Epithelial cell of esophagus (primary cell): ENCODE measurements at regions not wholly inside any gene's neighbourhood (a gene's known extent, or its start where the extent isn't known, plus 50 kb on each side); places are given as distances from the start of the nearest gene placed in this dataset.
"Not testable (repeated sequence)": the region's sequence is repeated elsewhere in the genome, so short reads cannot be mapped to it uniquely, and the experiment has no call there.

Experiments
- DNase-seq: peaks from one replicate; pipeline ENCODE4 v3.0.0; 2010; ENCODE audit warnings: low read depth
- H3K4me3 ChIP-seq: 2 replicates; pipeline ENCODE4 v1.5.1; 2011; ENCODE audit warnings: mild to moderate bottlenecking, low read length, control low read depth
- TF ChIP-seq, protein P1 (sequence below): IDR thresholded peaks from 2 replicates; pipeline ENCODE4 v1.5.1; 2011; ENCODE audit warnings: low read depth, mild to moderate bottlenecking, low read length, control low read depth, inconsistent platforms; ENCODE audit not compliant: insufficient read depth; ENCODE audit errors: missing control alignments

DNA sequence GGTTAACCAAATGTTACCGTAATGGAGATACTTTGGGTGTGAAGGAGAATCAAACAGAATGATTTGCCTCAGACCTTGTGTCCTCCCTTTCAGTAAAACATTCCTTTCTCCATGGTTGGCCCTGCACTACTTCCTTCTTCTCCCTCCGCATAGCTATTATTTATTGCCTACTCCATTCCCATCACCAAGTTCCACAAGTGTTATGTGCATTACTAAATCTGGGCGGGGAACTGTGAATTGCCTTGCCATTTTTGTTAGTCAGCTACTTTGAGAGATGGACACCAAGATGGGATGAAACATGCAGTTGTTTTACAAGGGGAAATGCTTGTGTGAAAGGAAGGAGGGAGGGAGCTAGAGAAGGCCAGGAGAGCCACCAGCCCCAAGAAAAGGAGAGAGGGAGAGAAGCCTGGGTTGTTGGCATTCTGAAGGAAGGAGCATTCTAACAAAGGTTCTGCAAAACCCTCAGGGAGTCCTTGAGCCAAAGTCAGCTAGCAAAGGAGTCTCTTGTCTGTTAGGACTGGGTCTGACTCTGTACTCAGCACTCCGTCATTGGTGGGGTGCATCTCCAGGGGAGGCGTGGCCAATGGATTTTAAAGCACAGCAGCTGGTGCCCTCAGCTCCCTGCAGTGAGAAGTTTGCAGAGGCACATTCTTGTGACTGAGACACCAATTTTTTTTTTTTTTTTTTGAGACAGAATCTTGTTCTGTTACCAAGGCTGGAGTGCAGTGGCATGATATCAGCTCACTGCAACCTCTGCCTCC lies 83.6 kb upstream of the CHD6 start:
- TF ChIP-seq, protein P1, sequence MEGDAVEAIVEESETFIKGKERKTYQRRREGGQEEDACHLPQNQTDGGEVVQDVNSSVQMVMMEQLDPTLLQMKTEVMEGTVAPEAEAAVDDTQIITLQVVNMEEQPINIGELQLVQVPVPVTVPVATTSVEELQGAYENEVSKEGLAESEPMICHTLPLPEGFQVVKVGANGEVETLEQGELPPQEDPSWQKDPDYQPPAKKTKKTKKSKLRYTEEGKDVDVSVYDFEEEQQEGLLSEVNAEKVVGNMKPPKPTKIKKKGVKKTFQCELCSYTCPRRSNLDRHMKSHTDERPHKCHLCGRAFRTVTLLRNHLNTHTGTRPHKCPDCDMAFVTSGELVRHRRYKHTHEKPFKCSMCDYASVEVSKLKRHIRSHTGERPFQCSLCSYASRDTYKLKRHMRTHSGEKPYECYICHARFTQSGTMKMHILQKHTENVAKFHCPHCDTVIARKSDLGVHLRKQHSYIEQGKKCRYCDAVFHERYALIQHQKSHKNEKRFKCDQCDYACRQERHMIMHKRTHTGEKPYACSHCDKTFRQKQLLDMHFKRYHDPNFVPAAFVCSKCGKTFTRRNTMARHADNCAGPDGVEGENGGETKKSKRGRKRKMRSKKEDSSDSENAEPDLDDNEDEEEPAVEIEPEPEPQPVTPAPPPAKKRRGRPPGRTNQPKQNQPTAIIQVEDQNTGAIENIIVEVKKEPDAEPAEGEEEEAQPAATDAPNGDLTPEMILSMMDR = no peak
- peak; percentile 9 for DNase-seq
- H3K4me3 ChIP-seq = no peak overlapping the region

DNA sequence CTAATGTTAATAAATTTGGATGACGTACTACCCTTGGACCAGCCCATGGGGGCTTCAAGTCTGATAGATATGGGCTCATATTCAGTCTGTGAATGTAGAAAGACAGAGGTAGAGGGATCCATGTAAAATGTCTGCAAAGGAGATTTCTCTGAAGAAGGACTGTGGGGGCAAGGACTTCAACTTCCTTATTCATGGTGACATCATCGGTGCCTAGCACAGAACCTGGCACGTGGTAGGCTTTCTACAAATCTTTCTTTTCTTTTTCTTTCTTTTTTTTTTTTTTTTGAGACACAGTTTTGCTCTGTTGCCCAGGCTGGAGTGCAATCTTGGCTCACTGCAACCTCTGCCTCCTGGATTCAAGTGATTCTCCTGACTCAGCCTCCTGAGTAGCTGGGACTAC lies 81.5 kb upstream of the CHD6 start:
- not testable (repeated sequence) for DNase-seq, H3K4me3 ChIP-seq

DNA sequence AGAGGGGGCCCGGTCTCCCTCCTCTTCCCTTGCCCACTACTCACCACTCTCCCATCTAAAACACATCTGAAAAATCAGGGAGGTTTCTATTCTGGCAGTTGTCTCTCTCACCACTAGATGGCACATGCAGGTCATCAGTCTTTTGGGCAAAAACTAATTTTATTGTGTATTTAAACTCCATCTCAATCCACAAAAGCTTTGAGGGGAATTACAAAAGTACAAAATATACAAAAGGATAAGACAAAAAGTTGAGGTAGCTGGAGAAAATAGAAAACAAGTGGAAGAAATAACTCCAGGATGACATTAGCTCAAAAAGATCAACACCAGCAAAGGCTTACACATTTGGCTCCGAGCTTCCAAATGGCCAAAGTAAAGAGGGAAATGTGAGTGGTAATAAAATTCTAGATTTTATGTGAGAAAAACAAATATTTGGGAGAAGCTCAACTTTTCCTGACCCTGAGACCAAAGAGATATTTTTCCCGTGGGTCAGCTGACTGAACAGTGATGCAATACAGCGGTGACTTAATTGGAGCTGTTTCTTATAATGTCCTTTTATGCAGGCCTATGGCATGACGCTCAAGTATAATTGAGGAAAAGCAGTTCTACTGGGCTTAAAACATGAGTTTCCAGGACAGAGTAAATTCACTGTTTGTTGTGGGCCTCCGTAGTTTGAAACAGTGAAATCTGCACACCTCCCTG lies 79.8 kb upstream of the CHD6 start:
- peak; percentile 40 for DNase-seq
- no peak overlapping the region for H3K4me3 ChIP-seq
- TF ChIP-seq, protein P1 = peak; percentile 90

DNA sequence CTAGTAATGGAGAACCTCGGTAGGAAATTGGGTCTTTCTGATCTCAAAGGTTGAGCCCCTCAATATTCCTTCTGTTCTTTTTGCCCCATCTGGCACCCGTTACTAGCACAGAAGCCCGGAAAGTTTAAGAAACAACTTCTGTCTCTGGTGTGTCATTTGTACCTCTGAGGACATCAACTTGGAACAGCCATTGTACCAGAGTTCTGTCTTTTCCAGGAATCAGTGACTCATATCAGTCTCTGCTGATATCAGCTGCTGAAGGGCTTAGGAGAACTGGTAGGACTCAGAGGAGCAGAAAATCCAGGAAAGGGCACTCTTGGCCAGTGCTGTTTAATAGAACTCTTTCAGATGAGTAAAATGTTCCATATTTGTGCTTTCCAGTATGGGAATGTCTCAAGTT lies 78.3 kb upstream of the CHD6 start:
- TF ChIP-seq, protein P1 = no peak
- H3K4me3 ChIP-seq = no peak overlapping the region
- DNase-seq = peak; percentile 9

DNA sequence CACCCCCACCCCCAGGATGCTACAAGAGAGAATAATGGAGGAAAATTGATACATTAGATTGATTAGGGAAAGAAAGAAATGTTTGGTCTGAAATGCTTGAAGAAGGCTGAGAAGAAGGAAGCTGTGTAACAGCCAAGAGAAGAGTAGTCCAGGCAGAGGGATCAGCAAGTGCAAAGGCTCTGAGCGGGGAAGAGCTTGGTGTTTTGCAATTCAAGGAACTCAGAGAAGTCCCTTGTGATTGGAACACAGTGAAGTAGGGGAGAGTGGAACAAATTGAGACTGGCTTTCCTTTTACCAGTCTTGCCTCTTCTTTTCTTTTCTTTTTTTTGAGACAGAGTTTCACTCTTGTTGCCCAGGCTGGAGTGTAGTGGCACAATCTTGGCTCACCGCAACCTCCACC lies 76.6 kb upstream of the CHD6 start:
- TF ChIP-seq, protein P1 = no peak
- no peak overlapping the region for H3K4me3 ChIP-seq
- DNase-seq = no peak

DNA sequence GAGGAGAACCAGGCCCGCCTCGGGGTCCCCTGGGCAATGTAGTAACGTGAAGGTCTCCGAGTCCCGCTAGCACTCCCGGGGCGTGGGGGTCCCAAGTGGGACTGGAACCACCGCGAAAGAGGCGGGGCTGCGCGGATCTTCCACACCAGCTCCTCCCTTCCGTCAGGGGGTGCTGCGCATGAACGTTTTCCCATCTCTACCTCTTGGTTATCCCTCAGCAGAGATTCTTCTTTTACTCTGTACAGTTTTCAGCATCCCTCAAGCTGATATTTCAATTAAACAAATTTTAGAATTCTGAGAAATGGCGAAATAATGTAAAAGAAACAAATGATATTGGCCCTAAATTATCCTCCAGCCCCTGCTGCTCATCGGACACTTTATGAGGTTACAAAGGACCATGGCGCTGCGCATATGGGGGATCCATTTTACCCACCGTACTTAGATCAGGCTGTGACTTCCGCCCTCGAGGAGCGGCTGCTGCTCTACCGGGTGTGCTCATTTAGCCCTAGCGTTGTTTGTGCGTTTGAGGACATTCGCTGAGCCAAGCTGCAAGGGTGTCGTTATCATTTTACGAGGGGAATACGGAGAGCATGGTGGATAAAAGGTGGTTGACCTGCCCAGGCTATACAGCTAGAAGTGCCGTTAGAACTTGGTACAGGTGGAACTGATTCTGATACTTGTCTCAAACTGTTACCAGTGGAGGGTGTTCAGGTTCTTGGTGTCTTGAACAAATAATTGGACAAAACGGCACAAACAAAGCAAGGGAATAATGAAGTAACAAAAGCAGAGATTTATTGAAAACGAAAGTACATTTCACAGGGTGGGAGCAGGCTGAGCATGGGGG lies 75.2 kb upstream of the CHD6 start:
- DNase-seq = peak; percentile 90
- TF ChIP-seq, protein P1 = peak; percentile 50
- H3K4me3 ChIP-seq = peak overlapping the region; percentile 70
